Iris pigment epithelial cell (primary cell): ENCODE measurements at regions not wholly inside any gene's neighbourhood (a gene's known extent, or its start where the extent isn't known, plus 50 kb on each side); places are given as distances from the start of the nearest gene placed in this dataset.
"Not testable (repeated sequence)": the region's sequence is repeated elsewhere in the genome, so short reads cannot be mapped to it uniquely, and the experiment has no call there.

Experiments
- DNase-seq: peaks from one replicate; pipeline ENCODE4 v3.0.0-alpha.2; 2011; ENCODE audit warnings: low read depth

DNA sequence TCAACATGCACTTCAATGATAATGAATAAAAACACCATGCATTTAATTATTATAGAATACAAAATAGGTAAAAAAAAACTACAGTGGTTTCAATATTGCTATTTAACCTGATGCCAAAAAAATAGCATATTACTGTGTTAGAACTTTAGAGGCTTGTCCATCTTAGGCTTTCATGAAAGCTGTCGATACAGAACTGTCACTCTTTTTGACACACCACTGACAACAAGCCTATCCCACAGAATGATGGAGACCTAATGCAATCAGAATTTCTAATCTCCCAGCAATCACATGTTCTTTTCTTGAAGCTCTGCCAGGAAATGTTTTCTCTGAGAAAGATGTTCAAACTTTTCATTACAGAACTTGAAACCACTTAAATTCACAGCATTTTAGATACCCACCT lies 490.3 kb upstream of the EPHA6 start:
- no peak for DNase-seq

DNA sequence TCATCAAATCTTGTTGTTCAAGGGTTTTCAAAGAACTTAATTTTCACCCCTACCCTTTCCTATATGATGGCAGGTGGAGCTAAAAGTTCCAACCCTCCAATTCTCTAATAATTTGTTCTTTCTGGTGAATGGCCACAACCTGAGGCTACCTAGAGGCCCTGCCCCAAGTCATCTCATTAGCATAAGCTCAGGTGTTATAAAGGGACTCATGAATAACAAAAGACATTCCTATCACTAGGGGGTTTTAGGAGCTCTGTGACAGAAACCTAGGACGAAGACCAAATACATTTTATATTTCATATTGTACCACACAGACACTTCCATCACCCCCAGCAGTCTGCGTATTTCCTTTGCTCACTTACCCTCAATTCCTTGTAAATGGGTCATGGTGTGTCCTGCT lies 483.6 kb upstream of the EPHA6 start:
- no peak for DNase-seq

GRCh38 chr3:96331341-96331740 lies 483.1 kb upstream of the EPHA6 start:
- no peak for DNase-seq

GRCh38 chr3:96334779-96335178 lies 479.6 kb upstream of the EPHA6 start:
- no peak for DNase-seq

- no peak for DNase-seq
Measured at GRCh38 chr3:96347289-96347688, 467.1 kb upstream of the EPHA6 start.

DNA sequence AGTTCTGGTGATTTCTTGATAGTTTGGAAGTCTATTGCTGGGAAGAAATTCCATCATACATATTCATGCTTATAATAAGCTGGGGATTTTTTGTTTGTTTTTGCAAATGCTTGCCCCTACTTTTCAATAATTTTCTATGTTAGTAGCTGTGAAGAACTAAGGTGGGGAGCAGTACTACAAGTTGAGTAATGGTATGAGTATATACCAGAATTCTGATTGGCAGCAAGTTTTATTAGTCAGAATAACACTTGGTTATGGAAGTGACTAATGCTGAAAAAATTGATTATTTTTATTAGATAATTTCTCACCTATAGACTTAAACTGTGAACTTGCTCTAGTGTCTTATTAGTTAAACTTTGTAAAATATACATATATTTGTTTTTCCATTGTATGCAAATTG lies 462.8 kb upstream of the EPHA6 start:
- not testable (repeated sequence) for DNase-seq

- no peak for DNase-seq
Measured at GRCh38 chr3:96354106-96354505, 460.3 kb upstream of the EPHA6 start.

GRCh38 chr3:96354742-96355141 lies 459.7 kb upstream of the EPHA6 start:
- peak; percentile 11 for DNase-seq

DNA sequence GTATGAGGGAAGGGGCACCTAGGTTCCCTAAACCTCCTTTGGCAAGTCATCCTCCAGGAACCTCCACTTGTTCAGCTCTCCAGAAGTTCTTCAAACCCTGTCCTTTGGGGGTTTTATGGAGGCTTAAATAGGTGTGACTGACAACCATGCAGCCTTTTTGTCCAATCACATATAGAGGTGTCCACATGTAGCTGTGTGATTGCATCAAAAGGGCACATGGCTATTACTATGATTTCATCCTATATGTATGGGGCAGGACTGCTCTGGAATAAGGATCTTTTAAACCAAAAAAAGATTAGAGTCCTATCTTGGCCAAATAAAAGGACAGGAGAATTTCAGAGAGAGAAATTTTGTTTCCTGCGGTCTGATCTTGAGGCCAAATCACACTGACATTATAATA lies 453.2 kb upstream of the EPHA6 start:
- no peak for DNase-seq

DNA sequence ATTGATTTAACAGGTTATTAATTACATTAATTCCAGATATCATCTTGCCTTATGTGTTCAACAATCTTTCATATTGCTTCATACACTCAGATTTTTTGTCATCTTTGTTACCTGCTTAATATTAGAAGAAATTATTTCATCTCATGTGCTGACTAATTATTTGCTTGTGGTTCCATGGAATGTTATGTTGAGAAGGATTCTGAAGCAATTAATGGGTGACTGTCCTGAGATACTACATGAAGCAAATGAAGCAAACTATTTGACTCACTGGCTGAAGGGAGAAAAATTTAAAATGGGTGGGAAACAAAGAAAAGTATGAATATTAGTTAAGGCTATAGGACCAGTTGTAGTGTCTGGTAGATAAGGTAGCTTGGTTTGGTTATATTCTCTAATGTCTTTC lies 443.8 kb upstream of the EPHA6 start:
- no peak for DNase-seq

GRCh38 chr3:96410006-96410730 lies 404.2 kb upstream of the EPHA6 start:
- no peak for DNase-seq

DNA sequence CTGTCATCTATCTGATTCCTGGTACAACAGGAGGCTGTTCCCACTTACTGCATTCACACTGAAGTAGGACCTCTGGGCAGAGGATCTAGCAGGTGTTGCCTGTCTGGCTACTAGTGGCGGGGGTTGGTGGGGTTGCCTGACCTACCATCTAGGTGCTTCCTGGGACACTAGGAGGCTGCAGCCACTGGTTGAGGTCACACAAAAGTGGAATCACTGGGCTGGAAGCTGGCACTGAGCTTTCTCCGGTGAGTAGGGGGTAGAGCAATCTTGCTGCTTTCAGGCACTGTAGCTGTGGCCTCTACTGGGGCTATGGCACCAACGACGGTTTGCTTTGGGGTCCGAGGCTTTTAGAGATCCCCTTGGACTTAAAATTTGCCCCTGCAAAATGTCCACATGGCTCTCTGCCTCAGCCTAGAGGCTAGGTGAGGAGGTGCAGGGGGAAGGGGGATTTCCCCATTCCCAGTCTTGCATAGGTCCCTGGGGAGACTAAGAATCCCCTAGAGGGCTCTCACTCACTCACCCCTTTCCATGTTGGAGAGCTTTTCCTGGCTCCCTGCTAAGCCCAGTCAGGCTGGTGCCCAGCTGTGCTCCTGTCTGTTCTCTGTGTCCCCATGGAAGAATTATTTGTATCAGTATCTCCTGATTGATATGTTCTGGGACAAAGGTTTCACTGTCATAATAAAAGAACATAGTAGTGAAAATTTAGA lies 397.7 kb upstream of the EPHA6 start:
- DNase-seq, result no peak

- DNase-seq, result no peak
Measured at GRCh38 chr3:96428097-96428496, 386.3 kb upstream of the EPHA6 start.

- no peak for DNase-seq
Measured at GRCh38 chr3:96430079-96430478, 384.3 kb upstream of the EPHA6 start.

DNA sequence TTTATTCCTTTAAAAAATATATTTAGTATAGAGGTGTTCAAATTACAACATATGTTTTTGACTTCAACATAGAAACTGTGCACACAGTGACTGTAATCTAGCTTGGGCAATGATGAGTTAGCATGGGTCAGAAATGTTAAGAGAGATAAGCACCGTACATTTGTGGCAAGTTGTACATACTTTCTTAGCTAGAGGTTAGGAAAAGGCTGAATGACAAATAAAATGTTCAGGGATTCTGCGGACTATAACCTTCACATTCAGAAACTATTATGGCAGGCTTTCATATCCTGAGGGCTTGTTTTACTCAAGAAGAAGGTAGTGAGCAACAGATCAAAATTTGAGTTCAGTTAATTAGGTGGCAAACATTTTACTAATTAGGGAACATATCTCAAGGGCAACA lies 379.7 kb upstream of the EPHA6 start:
- no peak for DNase-seq

DNA sequence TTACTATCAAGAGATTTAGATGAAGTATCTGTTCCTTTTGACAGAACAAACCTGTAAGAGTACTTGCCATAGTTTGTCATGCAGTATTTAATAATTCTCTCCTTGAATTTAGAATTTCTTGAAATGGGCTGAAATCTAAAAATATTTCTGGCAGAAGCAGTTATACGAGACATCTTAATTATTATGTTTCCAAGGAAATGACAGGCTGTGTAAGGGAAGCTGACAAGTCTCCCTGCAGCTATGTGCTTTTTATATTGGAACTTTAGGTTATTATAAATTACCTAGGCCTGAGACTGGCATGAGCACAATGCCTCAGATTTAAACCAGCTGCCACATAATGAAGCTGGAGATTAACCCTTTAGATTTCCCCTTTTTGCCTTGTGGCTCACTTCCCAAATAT lies 365.0 kb upstream of the EPHA6 start:
- no peak for DNase-seq

- no peak for DNase-seq
Measured at GRCh38 chr3:96449803-96450202, 364.6 kb upstream of the EPHA6 start.

DNA sequence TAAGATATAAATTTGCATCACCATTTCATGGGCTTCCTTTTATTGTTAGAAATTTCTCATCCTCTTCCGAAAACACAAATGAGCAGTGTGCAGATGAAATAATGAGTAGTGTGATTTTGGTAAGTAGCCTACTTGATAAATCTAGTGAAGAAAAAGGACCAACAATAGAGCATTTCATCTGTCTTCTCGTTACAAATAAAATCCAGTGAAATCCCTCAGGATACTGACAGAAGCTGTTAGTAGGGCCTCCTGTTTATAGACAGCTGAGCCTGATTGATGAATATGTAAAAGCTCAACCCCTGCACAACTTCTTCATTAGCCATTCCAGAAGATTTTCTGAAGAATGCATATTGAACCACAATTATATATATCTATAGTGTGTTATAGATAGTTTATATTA lies 363.7 kb upstream of the EPHA6 start:
- no peak for DNase-seq

DNA sequence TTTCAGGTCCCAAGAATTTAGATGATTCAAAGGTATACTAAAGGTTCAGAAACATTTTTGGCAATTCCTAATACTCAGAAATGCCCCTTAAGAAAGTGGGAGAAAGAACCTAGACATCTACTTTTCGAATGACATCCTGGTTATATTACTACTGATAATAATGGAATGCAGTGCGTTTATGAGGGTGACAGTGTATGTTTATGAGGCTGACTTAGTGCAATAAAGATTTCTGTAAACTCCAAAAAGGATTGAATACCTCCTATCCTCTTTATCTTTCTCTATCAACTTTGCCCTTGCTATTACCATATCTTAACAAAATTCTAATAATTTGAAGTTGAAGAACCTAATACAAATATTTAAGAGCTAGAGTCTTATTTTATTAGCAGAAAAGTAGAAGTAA lies 348.9 kb upstream of the EPHA6 start:
- no peak for DNase-seq

GRCh38 chr3:96466441-96466840 lies 348.0 kb upstream of the EPHA6 start:
- DNase-seq, result no peak

GRCh38 chr3:96467639-96468038 lies 346.8 kb upstream of the EPHA6 start:
- DNase-seq, result no peak

DNA sequence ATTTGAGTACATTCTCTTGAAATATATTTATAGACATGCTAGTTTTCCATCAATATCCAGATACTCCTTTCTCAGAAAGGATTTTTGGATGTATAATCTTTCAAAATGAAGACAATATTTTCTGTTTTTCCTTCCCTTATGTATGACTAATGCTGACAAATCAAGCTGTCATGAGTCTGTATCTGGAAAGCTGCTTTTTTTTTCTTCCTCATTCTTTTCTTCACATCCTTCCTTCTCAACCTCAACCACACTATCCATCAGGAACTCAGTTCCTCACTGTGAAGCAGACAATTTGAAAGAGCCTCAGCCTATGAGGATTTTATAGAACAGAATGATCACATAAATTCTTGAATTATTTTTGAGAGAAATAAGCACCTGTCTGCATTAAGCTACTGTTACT lies 335.9 kb upstream of the EPHA6 start:
- DNase-seq, result peak; percentile 2

- DNase-seq, result no peak
Measured at GRCh38 chr3:96480881-96481280, 333.5 kb upstream of the EPHA6 start.

GRCh38 chr3:96483191-96483590 lies 331.2 kb upstream of the EPHA6 start:
- DNase-seq, result peak; percentile 7
